Gastrocnemius medialis (tissue), 4 donors: ENCODE measurements at regions not wholly inside any gene's neighbourhood (a gene's known extent, or its start where the extent isn't known, plus 50 kb on each side); places are given as distances from the start of the nearest gene placed in this dataset.

ENCODE experiments used
- ATAC-seq, 2 donors: fragments of 150-250 bp; one replicate each; pipeline ENCODE4 v1.9.1; 2016
- DNase-seq, 2 donors: peaks; one replicate each; pipeline ENCODE4 v3.0.0-alpha.2; 2019
- H3K27ac ChIP-seq, 4 donors: fragments of 200-600 bp; sonication (generic); 1 replicate in 1 of 4; 2 replicates in 3 of 4; pipeline ENCODE4 v1.5.1; 2016 to 2018; ENCODE audit warnings: mild to moderate bottlenecking in 2 of 4, moderate library complexity in 1 of 4
- H3K27me3 ChIP-seq, 3 donors: fragments of 200-600 bp; sonication (generic) in 2 of 3; 1 replicate in 1 of 3; 2 replicates in 2 of 3; pipeline versions ENCODE4 v1.5.1 to v1.6.0; 2016 to 2019; ENCODE audit warnings: mild to moderate bottlenecking in 1 of 3, moderate library complexity in 1 of 3
- H3K36me3 ChIP-seq, 2 donors: fragments of 200-600 bp; sonication (generic) in 1 of 2; one replicate each; pipeline ENCODE4 v1.5.1; 2017 to 2018
- H3K4me1 ChIP-seq, 2 donors: fragments of 200-600 bp; sonication (generic) in 1 of 2; one replicate each; pipeline ENCODE4 v1.5.1; 2016 to 2017; ENCODE audit warnings: mild to moderate bottlenecking in 2 of 2
- H3K4me3 ChIP-seq, 4 donors: fragments of 200-600 bp; sonication (generic) in 3 of 4; 1 replicate in 1 of 4; 2 replicates in 3 of 4; pipeline ENCODE4 v1.5.1; 2016 to 2019; ENCODE audit warnings: mild to moderate bottlenecking in 2 of 4
- H3K9me3 ChIP-seq, 3 donors: fragments of 200-600 bp; sonication (generic) in 2 of 3; 1 replicate in 1 of 3; 2 replicates in 2 of 3; pipeline ENCODE4 v1.5.1; 2016 to 2019
- POLR2A ChIP-seq, 2 donors: fragments of 450-650 bp; IDR thresholded peaks; one replicate each; pipeline ENCODE4 v1.6.1; 2017; ENCODE audit warnings: antibody characterized with exemption in 2 of 2, mild to moderate bottlenecking in 2 of 2, moderate library complexity in 2 of 2
- in situ Hi-C, 4 donors: fragments of 200-750 bp; cut with MboI; loops; one replicate each; pipeline versions ENCODE4 v1.15.0 to v1.8.0; 2017; ENCODE audit warnings: low sequenced_read_pairs in 4 of 4
- intact Hi-C: fragments of 100-400 bp; cut with DNase I; formaldehyde crosslinking; loops from one replicate; pipeline ENCODE4 v1.15.1; 2023; ENCODE audit warnings: low total_unique reads
- TF ChIP-seq, protein P1 (sequence below), 5 experiments: fragments of 450-650 bp in 3 of 5; fragments of 200-600 bp in 2 of 5; sonication (generic) in 2 of 5; IDR thresholded peaks in 4 of 5; conservative IDR thresholded peaks in 1 of 5; 1 replicate in 4 of 5; 2 replicates in 1 of 5; pipeline ENCODE4 v1.5.1; 2016 to 2019; ENCODE audit warnings: antibody characterized with exemption in 5 of 5, mild to moderate bottlenecking in 3 of 5, moderate library complexity in 3 of 5

DNA sequence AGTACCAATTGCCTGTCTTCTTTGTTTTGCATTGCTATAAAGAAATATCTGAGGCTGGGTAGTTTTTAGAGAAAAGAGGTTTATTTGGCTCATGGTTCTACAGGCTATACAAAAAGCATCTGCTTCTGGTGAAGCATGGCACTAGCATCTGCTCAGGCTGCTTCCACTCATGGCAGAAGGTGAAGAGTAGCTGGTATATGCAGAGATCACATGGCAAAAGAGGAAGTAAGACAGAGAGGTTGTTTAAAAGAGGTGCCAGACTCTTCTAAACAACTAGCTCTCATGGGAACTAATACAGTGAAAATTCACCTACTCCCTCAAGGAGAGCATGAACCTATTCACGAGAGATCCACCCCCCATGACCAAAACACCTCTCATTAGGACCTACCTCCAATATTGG is 56.7 kb upstream of the GUCA2B start:
- ATAC-seq = no peak
- TF ChIP-seq, protein P1, sequence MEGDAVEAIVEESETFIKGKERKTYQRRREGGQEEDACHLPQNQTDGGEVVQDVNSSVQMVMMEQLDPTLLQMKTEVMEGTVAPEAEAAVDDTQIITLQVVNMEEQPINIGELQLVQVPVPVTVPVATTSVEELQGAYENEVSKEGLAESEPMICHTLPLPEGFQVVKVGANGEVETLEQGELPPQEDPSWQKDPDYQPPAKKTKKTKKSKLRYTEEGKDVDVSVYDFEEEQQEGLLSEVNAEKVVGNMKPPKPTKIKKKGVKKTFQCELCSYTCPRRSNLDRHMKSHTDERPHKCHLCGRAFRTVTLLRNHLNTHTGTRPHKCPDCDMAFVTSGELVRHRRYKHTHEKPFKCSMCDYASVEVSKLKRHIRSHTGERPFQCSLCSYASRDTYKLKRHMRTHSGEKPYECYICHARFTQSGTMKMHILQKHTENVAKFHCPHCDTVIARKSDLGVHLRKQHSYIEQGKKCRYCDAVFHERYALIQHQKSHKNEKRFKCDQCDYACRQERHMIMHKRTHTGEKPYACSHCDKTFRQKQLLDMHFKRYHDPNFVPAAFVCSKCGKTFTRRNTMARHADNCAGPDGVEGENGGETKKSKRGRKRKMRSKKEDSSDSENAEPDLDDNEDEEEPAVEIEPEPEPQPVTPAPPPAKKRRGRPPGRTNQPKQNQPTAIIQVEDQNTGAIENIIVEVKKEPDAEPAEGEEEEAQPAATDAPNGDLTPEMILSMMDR (IDR thresholded peaks at IDR 0.05 in 4 of 5, conservative IDR thresholded peaks at IDR 0.05 in 1 of 5) = no peak
- TF ChIP-seq POLR2A (IDR thresholded peaks at IDR 0.05) = no peak

GRCh38 chr1:42089246-42089645 is 64.0 kb upstream of the GUCA2B start:
- ATAC-seq = no peak

More for the DNA sequence above, 56.7 kb upstream of the GUCA2B start:
- intact Hi-C loops = no loop called here
- H3K4me3 ChIP-seq = no peak overlapping the region
- no peaks in the 10 kb centered on the region for H3K9me3 ChIP-seq
- H3K27ac ChIP-seq = no peak overlapping the region
- H3K4me1 ChIP-seq = no peaks in the 10 kb centered on the region
- H3K36me3 ChIP-seq = no peaks in the 10 kb centered on the region
- no peak for DNase-seq
- H3K27me3 ChIP-seq = no peaks in the 10 kb centered on the region
- in situ Hi-C loops = no loop called here

GRCh38 chr1:42086146-42086545 is 67.1 kb upstream of the GUCA2B start:
- TF ChIP-seq, protein P1 (IDR thresholded peaks at IDR 0.05 in 4 of 5, conservative IDR thresholded peaks at IDR 0.05 in 1 of 5) = no peak
- TF ChIP-seq POLR2A (IDR thresholded peaks at IDR 0.05) = no peak
- in situ Hi-C loops (no loop called here), intact Hi-C loops (no loop called here)

More at GRCh38 chr1:42089246-42089645, 64.0 kb upstream of the GUCA2B start:
- intact Hi-C loops = no loop called here
- no peak for DNase-seq
- TF ChIP-seq POLR2A (IDR thresholded peaks at IDR 0.05) = no peak
- TF ChIP-seq, protein P1 (IDR thresholded peaks at IDR 0.05 in 4 of 5, conservative IDR thresholded peaks at IDR 0.05 in 1 of 5) = no peak
- Histone ChIP-seq H3K9me3 (peaks cover 0 to 4% (median 0%) of the 10 kb centered on the region in 3 donors), H3K36me3 (no peaks in the 10 kb centered on the region), H3K4me1 (peaks cover 0 to 4% of the 10 kb centered on the region in 2 donors), H3K27me3 (no peaks in the 10 kb centered on the region), H3K27ac (no peak overlapping the region), H3K4me3 (no peak overlapping the region)
- in situ Hi-C loops = no loop called here

GRCh38 chr1:42085596-42085995 is 67.6 kb upstream of the GUCA2B start:
- ATAC-seq (no peak), DNase-seq (no peak)
- H3K27me3 ChIP-seq = no peaks in the 10 kb centered on the region
- peaks cover 0 to 4% (median 0%) of the 10 kb centered on the region in 3 donors for H3K9me3 ChIP-seq
- TF ChIP-seq, protein P1 (IDR thresholded peaks at IDR 0.05 in 4 of 5, conservative IDR thresholded peaks at IDR 0.05 in 1 of 5) = no peak
- no peak for TF ChIP-seq POLR2A (IDR thresholded peaks at IDR 0.05)
- intact Hi-C loops (no loop called here), in situ Hi-C loops (no loop called here)
- no peak overlapping the region for H3K4me3 ChIP-seq
- peaks cover 0 to 4% of the 10 kb centered on the region in 2 donors for H3K4me1 ChIP-seq
- no peaks in the 10 kb centered on the region for H3K36me3 ChIP-seq
- no peak overlapping the region for H3K27ac ChIP-seq

More at GRCh38 chr1:42086146-42086545, 67.1 kb upstream of the GUCA2B start:
- H3K9me3 ChIP-seq = peaks cover 0 to 4% (median 0%) of the 10 kb centered on the region in 3 donors
- no peak overlapping the region for H3K27ac ChIP-seq
- no peaks in the 10 kb centered on the region for H3K27me3 ChIP-seq
- no peak for DNase-seq
- no peak overlapping the region for H3K4me3 ChIP-seq
- H3K36me3 ChIP-seq = no peaks in the 10 kb centered on the region
- H3K4me1 ChIP-seq = peaks cover 0 to 4% of the 10 kb centered on the region in 2 donors
- ATAC-seq = no peak

DNA sequence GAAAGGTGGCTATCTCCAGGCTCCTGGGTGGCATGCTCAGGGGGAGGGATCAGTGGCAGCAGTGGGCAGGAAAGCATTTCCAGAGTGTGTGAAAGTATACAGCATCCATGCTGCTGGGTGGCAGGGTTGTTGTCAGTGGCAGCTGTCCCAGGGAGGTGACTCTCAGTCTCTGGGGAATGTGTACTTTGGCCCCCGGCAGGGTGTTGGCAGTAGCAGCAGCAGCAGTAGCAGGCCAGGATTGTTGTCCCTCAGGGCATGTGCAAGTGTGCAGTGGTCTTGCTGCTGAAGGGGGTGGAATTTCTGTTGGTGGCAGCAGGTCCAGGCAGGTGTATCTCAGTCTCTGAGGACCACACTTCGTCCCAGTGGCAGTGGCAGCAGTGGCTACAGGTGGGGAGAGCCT is 71.7 kb upstream of the GUCA2B start:
- in situ Hi-C loops = no loop called here
- H3K9me3 ChIP-seq = no peaks in the 10 kb centered on the region
- ATAC-seq (no peak), DNase-seq (no peak)
- TF ChIP-seq POLR2A (IDR thresholded peaks at IDR 0.05) = no peak
- TF ChIP-seq, protein P1 (IDR thresholded peaks at IDR 0.05 in 4 of 5, conservative IDR thresholded peaks at IDR 0.05 in 1 of 5) = no peak
- no peaks in the 10 kb centered on the region for H3K27me3 ChIP-seq
- intact Hi-C loops = no loop called here
- no peak overlapping the region for H3K4me3 ChIP-seq
- no peaks in the 10 kb centered on the region for H3K36me3 ChIP-seq
- H3K4me1 ChIP-seq = peaks cover 0 to 4% of the 10 kb centered on the region in 2 donors
- H3K27ac ChIP-seq = no peak overlapping the region
